ENCODE measurements at regions not wholly inside any gene's neighbourhood (a gene's known extent, or its start where the extent isn't known, plus 50 kb on each side); places are given as distances from the start of the nearest gene placed in this dataset.

DNA sequence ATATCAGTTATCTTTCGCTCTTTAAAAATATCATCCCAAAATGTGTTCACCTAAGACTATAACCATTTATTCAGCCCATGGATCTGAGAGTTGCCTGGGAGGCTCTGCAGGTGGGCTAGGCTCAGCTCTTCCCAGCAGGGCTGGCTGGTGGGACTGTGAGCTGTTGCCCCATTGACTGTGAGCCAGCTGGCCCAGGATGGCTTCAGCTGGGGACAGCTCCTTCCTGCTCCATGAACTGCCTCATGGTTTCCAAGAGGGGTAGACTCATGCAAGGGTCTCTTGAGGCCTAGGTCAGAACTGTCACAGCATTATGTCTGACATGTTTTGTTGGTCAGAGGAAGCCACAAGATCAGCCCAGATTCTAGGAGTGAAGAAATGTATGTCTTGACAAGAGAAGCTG lies 114.1 kb upstream of the E2F7 start:
- DNase-seq: no peak

DNA sequence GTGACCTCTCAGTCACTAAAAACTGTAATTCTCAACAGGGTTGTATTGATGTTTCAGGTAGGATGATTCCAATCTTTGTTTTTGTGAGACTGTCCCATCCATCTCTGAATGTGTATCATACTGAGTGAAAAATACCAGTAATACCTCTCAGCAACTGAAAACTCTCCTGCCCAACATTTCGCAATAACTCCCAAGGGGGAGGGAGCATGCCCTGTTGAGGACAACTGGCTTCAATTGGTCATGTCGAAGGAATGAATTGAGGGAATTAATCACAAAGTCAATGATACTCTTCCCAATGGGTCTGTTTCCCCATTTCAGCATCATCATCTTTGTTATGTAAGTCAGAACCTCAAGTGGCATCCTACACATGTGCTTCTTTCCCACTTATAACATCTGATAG lies 102.4 kb upstream of the E2F7 start:
- DNase-seq: no peak

GRCh38 chr12:77166696-77167095 lies 101.3 kb upstream of the E2F7 start:
- DNase-seq: no peak

DNA sequence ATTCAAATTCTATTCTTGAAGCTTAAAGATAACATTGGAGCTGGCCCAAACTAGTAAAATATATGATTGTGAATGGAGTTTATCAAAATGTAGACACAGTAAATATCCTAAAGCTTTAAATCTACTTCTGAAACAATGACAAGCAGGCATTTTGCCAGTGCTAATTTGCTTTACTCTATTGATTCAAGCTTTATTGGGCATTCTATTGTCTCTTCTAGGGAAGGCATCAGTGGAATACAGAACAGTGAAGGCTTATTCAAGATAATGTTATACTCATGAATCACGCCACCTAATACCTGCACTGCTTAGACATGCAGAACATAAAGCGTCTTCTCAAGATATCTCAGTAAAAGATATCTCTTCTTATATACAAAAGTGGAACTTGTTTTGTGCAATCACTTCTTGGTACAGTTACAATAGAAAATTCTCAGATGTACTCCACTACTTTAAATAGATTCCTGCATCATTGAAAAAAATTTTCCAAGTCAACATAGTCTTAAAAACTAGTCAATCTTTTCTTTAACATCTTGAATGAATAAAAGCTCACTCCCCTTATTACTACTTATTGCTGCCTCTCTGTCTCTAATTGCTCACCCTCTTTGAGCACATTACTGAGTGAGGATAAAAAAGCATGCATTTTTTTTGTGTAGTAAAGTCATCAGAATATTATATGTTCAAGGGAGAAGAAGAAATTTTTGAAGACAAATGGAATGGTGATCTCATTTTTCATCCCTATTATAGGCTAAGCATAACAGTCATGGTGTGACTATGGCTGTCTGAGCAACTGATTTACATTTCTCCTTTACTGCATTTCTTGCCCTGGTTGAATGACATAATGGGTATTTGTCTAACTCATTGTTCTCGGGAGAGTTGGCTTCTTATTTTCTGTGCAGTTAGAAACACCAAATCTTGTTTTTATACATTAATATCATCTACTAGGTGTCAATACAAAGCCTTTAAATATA lies 98.0 kb upstream of the E2F7 start:
- no peak for DNase-seq

DNA sequence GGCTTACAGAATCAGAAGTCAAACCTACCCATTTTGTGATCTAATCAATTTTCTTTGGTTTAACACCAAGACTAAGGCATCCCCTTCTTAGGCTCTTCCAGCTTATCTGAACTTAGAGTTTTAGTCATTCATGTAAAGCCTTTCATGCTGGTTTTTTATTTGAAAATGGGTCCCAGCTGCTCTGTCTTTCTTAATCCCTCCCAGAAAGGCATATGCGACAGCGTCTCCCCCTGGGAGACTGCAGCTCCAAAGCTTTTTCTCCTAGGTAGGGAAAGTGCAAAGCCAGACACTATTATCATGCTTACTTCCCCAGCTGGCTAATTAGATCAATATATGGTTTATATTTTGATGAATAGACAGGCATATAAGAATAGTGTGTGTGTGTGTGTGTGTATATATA lies 96.6 kb upstream of the E2F7 start:
- no peak for DNase-seq

DNA sequence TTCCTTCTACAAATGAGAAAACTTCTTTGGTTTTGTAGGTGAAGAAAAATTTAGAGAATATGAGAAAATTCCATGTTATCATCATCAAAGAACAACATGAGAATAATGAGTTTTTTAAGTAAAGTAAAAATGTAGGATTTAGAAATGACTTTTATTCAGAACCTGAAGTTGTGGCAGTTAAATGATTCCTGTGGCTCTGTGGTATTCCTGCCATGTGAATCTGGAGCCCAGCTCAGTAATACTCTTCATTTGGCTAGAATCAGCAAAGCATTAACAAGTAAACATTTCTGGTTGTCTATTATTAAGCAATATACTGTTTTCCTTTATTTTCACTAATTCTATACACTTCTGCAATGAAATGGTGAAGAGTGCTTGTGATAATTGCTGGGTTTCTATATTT lies 95.6 kb upstream of the E2F7 start:
- DNase-seq: no peak

- no peak for DNase-seq
These were observed 88.3 kb upstream of the E2F7 start for GRCh38 chr12:77153706-77154105.

GRCh38 chr12:77152623-77153193 lies 87.3 kb upstream of the E2F7 start:
- no peak for DNase-seq

DNA sequence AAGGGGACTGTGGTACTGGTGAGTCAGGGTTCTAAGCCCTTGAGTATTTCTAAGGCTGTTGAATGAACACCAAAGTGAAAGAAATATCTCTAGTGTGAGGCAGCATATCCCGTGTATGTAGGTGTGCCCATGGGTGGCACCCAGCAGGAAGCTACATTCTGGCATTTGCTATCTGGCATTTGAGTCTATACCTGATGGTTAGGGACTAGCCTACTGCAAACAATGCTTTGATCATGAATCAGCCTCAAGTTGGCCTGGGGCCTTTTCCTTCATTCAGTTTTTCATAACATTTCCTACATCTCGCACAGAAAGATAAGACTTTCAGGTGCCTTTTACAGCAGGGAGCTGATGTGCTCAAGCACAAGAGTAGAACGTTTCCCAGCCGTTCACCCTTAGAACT lies 85.7 kb upstream of the E2F7 start:
- DNase-seq: no peak

- no peak for DNase-seq
These were observed 68.2 kb upstream of the E2F7 start for GRCh38 chr12:77133566-77133965.

DNA sequence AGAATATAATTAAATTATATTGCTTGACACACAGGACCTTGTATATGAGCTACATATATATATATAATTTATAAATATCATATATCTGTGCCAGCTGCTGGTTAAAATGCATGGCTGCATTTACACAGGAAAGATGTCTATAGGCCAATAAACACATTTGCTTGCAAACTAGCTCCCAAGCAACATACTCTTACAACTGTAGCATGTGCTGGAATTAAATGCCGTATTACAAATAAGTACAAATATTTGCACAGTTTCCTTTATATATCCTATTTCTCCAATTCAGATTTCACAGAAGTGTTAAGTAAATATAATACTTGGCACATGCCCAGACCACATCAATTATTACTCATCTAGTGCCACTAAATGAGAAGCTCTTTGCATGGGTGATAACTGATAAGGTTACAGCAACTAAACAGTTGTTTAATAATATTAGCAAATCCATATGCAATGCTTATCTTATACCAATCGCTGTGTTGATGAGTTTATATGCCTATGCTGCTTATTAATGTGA lies 66.7 kb upstream of the E2F7 start:
- DNase-seq: no peak

DNA sequence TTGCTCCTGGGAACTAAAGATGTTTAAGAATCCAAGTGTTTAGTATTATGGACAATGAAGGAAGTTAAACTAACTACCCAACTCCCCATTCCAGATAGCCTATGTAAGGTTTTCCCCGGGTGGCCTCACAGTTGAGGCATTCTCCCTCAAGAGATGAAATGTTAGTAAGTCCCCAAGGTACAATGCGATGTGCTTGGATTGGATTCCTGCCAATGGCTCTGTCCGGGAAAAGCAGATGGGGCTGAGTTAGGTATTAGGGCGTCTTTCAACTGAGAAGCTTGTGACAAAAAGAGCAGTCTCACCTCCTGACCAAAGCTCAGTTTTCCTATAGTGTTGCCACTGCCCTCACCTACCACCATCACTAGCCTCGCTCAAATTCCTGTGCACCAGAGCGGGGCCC lies 64.8 kb upstream of the E2F7 start:
- no peak for DNase-seq

DNA sequence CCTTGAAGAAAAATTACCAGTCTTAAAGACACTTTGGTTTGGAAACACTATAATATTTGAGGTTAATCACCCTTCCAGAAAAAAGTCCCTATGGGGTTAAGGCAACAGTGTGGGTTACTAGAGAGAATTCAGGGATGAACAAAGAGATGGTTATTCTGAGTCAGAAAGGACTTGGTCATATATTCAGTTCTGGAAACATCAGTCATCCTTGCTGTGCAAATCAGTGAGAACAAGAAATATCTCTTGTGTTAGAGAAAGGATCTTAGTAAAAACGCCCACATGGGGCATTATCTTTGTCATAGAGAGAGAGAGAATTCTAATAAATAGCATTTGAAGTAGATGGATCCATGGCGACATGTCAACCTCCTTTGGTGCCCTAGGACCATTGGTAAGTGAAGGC lies 59.4 kb upstream of the E2F7 start:
- DNase-seq: no peak

DNA sequence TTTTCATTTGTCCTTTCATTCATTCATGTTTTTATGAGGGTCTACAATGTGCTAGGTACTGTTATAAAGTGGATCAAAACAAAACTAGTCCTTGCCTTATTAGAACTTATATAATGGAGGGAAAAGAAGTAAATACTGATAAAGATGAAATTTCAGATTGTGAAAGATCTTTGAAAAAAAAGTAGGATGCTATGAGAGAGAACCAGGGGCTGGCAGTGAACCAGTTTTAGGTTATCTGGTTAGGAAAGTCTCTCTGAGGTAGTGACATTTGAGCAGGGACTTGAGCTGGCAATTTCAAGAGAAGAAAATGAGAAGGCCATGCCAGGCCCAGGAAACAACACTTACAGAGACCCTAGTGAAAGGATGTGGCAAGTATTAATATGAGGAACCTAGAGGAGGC lies 57.3 kb upstream of the E2F7 start:
- DNase-seq: no peak

GRCh38 chr12:77122236-77122635 lies 56.9 kb upstream of the E2F7 start:
- DNase-seq: no peak

- no peak for DNase-seq
These were observed 55.1 kb upstream of the E2F7 start for GRCh38 chr12:77120156-77121085.

GRCh38 chr12:77118696-77119095 lies 53.3 kb upstream of the E2F7 start:
- no peak for DNase-seq

- no peak for DNase-seq
These were observed 50.9 kb upstream of the E2F7 start for GRCh38 chr12:77116277-77116676.

GRCh38 chr12:77115471-77115870 lies 50.1 kb upstream of the E2F7 start:
- no peak for DNase-seq
